ENCODE measurements at regions not wholly inside any gene's neighbourhood (a gene's known extent, or its start where the extent isn't known, plus 50 kb on each side); places are given as distances from the start of the nearest gene placed in this dataset.

DNA sequence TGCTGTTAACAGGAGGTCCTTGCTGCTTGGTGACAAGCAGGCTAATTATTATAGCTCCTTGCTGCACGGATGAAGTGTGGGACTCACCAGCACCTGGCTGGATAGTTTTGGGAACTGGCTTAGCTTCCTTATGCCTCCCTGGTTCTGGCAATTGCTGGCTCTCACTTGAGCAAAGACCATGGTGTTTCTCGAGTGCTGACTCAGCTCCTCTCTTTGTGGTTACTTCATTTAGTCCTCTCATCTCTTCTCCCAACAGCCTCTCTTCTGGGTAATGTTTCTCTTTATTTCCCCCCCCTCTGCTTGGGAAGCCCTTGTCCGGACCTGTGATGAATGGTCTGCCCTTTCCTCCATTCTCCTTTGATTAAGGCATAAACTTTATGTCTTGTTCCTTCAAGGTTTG, 100.4 kb downstream of the CBLL2 start:
- no peak for TF ChIP-seq CTCF (IDR thresholded peaks at IDR 0.05)
- no peak for TF ChIP-seq POLR2AphosphoS5 (IDR thresholded peaks at IDR 0.05)
